GM19395 (cell line): ENCODE measurements at regions not wholly inside any gene's neighbourhood (a gene's known extent, or its start where the extent isn't known, plus 50 kb on each side); places are given as distances from the start of the nearest gene placed in this dataset.

Source experiments
- ATAC-seq: cut with Tn5 transposase; IDR thresholded peaks from one replicate; pipeline ENCODE4 v1.9.1; 2021; ENCODE audit warnings: mild to moderate bottlenecking, moderate library complexity; ENCODE audit not compliant: unreplicated experiment

- no peak for ATAC-seq
Observed at GRCh38 chr5:63894690-63895089, 67.6 kb downstream of the HTR1A start.

- ATAC-seq: no peak
Observed at GRCh38 chr5:63878788-63879187, 83.5 kb downstream of the HTR1A start.

- no peak for ATAC-seq
Observed at GRCh38 chr5:63877961-63878360, 84.3 kb downstream of the HTR1A start.

GRCh38 chr5:63860379-63860778 lies 101.9 kb downstream of the HTR1A start:
- no peak for ATAC-seq

GRCh38 chr5:63854076-63854475 lies 108.2 kb downstream of the HTR1A start:
- no peak for ATAC-seq

- ATAC-seq: no peak
Observed at GRCh38 chr5:63843190-63843589, 119.1 kb downstream of the HTR1A start.

GRCh38 chr5:63837437-63837836 lies 124.8 kb downstream of the HTR1A start:
- no peak for ATAC-seq

GRCh38 chr5:63831381-63831780 lies 130.9 kb downstream of the HTR1A start:
- no peak for ATAC-seq

GRCh38 chr5:63825984-63826383 lies 136.3 kb downstream of the HTR1A start:
- no peak for ATAC-seq

- no peak for ATAC-seq
Observed at GRCh38 chr5:63823583-63823982, 138.7 kb downstream of the HTR1A start.

- ATAC-seq: no peak
Observed at GRCh38 chr5:63822614-63823013, 139.6 kb downstream of the HTR1A start.

GRCh38 chr5:63820577-63820976 lies 141.7 kb downstream of the HTR1A start:
- no peak for ATAC-seq

- ATAC-seq: no peak
Observed at GRCh38 chr5:63812693-63813092, 149.6 kb downstream of the HTR1A start.

- no peak for ATAC-seq
Observed at GRCh38 chr5:63811961-63812360, 150.3 kb downstream of the HTR1A start.

- no peak for ATAC-seq
Observed at GRCh38 chr5:63811286-63811685, 151.0 kb downstream of the HTR1A start.

GRCh38 chr5:63805151-63805550 lies 157.1 kb downstream of the HTR1A start:
- no peak for ATAC-seq

GRCh38 chr5:63803165-63803564 lies 159.1 kb downstream of the HTR1A start:
- no peak for ATAC-seq

GRCh38 chr5:63794979-63795378 lies 167.3 kb downstream of the HTR1A start:
- ATAC-seq: no peak

GRCh38 chr5:63794296-63794695 lies 167.9 kb downstream of the HTR1A start:
- no peak for ATAC-seq

GRCh38 chr5:63774939-63775338 lies 187.3 kb downstream of the HTR1A start:
- ATAC-seq: no peak

GRCh38 chr5:63768221-63768620 lies 194.0 kb downstream of the HTR1A start:
- no peak for ATAC-seq

GRCh38 chr5:63760965-63761364 lies 201.3 kb downstream of the HTR1A start:
- ATAC-seq: no peak

- no peak for ATAC-seq
Observed at GRCh38 chr5:63743096-63743798, 219.0 kb downstream of the HTR1A start.
